ENCODE measurements at regions not wholly inside any gene's neighbourhood (a gene's known extent, or its start where the extent isn't known, plus 50 kb on each side); places are given as distances from the start of the nearest gene placed in this dataset.

DNA sequence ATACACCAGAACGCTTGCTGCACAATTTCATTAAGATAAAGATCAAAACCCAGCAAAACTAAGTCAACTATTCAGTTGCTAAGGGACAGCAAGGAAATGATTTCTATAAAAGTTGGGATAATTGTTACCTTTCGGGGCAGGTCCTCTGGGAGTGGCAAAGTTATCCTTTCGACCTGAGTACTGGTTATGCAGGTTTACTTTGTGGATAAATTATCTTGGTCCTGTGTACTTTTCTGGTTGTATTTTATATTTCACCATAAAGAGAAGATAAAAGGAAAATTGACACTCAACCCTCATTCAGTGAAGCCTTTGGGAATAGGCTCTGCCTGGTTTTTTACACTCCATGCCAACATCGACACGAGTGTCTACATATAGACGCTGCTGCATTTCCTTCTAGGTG is 146.5 kb downstream of the SYK start:
- no peak for DNase-seq

DNA sequence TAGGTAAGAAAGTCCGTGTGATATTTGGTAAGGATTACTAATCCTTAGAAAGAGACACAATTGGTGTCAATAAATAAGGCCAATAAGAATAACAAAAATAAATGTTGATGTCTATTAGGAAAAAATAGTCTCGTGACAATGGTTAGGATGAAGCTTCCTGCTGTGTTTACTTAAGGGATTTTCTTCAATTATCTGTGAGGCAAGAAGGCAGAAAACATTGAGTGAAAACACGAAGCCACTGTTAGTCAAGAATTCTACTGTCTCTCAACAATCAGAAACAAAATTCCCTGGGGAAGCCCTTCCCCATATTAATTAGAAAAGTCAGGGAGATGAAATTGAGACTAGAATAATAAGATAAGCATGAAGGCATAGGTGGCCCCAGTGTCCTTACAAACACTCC is 149.0 kb downstream of the SYK start:
- no peak for DNase-seq

DNA sequence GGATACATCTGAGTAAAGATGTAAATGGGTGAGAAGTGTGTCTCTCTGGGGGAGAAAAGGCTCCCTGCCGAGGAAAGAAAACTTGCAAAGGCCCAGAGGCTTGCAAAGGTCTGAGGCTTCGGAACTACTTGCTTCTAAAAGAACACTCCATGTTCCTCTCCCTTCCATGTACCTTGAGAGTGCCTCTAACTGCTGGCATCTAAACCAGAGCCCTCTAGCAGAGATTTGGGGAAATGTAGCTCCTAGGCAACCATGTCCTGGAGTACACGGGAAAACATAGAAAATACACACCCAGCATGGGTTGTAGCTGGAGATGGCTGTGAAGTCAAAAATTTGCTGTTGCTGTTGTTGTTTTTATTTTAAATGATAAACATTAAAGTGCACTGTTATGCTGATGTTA is 151.6 kb downstream of the SYK start:
- no peak for DNase-seq

DNA sequence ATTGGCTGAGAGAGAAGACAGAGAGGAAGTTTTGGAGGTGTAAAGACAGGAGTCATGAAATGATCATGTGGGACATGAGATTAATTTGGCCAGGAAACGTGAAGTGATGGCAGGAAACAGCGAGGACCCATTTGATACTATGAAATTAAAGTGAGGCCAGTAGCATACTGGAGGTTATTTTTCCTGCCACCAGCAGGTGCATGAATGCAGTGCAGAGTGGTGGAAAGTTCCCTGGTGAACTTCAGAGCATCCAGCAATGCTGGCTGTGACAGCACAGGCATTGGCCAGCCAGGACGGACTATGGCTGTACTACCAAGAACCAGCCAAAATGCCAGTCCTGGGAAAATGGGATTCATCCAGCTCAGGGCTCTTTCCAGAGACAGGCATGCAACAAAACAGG is 152.2 kb downstream of the SYK start:
- no peak for DNase-seq

DNA sequence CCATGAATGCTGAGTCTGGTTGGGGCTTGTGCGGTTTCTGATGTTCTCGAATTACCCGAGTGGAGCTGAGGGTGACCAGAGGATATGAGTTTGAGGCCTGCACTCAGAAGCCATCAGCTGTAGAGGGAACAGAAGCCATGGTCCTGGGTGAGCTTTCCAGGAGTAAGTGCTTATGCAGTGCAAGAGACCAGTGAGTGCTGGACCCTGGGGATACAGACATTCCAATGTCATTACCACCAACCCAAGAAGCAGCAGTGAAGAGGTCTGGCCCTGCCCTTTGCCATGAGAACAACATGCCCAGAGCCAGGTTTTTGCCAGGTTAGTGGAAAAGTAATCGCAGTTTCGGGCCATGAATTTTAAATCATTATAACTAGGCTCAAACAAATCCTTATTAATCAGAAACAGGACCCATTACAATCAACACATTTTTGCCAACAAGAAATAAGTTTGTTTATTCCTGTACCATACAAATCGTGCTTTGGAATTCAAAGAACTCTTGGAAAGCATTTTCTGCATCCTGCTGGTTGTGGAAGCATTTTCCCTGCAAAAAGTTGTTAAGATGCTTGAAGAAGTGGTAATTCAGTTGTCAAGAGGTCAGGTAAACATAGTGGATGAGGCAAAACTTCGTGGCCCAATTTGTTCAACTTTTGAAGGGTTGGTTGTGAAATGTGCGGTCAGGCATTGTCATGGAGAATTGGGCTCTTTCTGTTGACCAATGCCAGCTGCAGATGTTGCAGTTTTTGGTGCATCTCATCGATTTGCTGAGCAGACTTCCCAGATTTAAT is 154.6 kb downstream of the SYK start:
- no peak for DNase-seq

DNA sequence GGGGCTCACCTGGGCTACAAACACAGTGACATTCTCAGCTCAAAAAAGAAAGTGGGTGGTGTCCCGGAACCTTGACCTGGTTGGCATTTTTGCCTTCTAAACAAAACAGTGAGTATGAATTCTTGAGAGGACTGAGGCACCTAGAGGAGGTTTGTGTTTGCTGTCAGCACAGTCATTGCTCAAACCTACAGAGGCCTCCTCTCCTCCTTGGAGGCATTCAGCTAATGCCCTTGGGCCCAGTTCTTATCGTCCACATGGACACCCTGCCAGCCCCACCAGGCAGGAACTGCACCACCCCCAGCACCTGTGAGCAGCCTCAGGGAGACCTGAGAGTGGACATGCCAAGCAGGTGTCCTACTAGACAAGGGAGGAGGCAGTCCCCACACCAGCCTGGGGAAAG is 156.7 kb downstream of the SYK start:
- DNase-seq: no peak

DNA sequence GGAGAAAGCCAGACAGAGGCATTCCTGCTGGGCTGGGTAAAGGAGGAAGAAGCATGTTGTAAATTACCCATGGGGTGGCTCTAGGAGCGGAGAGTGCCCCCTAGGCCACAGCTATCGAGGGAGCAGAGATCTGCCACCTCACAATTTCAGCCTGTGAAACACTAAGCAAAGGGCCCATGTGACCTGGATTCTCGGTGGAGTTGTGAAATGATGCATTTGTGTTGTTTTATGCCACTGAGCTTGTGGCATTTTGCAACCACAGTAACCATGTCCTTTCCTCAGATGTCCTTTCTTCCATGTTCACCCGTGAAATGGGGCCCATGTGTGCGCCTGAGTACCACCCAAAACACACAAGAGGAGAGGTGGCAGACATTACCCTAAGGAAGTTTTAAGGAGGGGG is 159.3 kb downstream of the SYK start:
- no peak for DNase-seq

DNA sequence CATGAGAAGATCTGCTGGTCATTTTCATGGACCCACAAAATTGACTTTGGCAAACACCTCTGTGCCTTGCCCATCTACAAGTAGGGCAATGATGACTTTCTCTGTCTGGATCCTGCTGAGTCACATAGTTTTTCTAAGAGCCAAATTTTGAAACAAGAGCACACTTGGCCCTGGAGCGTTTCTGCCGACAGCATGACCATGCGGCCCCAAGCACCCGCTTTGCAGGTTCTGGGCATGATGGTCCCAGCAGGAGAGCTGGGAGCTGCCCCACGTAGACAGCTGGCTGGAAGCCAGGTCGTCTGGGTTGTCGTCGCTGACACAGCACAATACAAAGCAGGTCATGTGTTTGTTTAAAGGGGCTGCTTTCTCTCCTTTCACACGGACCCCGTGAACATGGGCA is 159.8 kb downstream of the SYK start:
- no peak for DNase-seq

DNA sequence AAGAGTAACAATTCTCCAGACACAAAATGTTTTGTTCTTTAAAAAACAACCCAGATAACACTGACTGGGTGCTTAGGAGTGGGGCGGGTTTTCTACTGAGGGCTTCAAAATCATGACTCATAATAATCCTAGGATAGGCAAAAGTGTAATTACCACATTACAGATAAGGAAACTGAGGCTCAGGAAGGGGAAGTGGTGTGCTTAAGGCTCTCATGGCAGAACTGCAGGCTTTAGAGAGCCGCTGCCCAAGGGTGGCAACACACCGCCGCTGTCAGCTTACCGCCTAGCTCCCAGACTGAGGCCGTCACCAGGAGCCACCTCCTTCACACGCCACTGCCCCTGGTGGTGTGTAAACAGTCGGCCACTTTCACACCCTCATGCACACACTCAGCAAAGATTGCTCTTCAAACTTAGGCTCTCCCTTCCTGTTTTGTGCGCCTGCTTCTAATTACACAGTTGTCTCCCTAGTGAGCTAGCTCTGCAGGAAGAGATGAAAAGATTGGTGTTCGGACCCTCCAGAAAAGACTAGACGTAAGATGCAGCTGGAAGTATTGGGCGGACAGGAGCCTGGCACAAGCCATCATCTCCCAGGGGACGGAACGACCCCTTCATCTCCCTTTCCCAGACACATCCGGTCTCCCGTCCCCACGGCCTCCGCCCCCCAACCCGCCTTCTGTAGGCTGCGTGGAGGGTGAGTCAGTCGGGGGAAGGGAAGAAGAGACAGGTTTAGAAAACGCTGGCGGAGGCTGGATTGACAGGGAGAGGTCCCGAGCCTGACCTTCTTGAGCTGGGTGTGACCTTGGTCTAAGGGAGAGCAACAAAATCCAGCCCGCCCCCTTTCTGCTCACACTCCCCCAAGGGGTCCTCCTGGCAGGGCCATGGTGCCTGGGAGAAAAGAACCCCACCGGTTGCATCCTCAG is 162.7 kb downstream of the SYK start:
- DNase-seq: peak; percentile 56

DNA sequence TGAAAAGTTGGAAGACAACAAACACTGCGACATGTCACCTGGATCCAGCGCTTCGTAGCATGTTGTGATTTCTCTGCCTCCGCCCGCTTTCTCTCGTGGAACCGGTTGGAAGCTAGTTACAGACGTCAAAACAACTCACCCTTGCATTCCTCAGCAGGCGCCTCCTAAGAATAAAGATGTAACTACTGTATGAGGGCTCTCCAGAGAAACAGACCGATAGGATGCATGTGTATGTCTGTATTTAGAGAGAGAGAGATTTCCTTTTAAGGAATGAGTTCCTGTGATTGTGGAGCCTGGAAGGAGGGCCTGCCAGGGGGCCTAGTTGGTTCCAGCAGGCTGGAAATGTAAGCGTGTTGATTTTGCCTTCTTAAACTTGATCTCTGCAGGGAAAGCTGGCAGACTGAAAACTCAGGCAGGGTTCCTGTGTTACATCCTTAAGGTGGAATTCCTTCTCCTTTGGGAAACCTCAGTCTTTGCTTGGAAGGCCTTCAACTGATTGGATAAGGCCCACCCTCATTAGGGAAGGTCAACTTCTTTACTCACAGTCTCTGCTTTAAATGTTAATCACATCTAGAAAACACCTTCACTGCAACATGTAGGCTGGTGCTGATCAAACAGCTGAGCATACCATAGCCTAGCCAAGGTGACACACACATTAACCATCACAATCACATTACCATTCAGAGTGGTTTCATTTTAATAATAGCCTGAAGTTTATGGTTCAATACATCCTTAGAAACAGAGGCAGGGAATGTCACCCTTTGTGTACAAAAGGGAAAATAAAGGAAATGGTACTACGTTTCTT is 163.8 kb downstream of the SYK start:
- DNase-seq: no peak

DNA sequence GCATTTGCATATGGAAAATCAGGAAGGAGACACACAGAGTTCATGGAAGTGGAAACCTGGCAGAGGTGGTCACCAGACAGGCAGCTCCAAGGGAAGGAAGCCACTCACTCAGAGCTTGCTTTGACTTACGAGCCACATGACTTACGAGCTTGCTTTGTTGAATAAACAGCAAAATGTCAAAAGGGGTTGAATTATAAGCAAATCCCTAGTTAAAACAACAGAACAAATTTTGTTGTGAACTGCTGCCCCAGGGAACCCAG is 164.3 kb downstream of the SYK start:
- no peak for DNase-seq

DNA sequence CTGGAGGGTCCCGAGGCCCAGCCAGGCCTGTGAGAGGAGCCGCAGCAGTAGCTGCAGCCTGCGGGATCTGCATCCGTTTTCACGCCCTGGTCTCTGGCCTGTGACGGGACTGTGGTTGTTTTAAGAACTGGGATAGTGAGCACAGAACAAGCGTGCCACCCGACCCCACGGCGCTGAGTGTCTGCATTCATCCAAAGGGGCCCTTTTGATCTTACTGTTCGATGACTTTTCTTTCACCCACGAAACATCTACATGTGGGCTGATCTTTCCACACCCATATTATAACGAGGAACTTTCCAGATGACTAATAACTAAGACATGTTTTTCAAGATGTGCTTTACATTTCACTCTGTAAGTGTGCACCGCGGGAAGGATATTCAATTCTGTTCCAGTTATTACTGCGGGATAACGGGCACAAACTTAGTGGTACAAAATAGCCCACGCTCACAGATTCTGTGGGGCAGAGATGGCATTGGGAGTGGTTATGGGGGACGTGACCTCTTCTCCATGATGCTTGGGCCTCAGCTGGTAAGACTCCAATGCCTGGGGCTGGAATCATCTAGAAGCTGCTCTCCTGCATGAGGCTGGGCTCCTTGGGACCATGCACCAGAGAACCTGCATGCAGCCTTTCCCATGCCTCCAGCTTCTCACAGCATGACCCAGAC is 165.0 kb downstream of the SYK start:
- peak; percentile 49 for DNase-seq

DNA sequence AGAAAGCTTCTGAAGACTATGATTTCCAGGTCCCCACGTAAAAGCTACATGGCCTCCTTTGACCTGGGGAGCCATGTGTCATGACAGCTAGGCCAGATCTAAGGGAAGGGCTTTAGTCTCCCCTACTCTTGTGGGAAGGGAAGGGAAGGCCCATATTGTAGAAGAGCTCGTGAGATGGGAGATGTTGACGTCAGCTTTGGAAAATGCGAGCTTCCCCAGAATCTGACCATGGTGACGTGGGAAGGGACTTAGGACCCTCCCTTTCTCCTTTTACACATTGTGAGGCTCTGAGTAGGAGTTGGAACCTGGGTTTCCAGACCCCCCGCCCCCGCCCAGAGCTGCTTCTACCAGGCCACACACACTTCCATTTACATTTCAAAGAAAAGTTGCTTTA is 165.5 kb downstream of the SYK start:
- DNase-seq: no peak

DNA sequence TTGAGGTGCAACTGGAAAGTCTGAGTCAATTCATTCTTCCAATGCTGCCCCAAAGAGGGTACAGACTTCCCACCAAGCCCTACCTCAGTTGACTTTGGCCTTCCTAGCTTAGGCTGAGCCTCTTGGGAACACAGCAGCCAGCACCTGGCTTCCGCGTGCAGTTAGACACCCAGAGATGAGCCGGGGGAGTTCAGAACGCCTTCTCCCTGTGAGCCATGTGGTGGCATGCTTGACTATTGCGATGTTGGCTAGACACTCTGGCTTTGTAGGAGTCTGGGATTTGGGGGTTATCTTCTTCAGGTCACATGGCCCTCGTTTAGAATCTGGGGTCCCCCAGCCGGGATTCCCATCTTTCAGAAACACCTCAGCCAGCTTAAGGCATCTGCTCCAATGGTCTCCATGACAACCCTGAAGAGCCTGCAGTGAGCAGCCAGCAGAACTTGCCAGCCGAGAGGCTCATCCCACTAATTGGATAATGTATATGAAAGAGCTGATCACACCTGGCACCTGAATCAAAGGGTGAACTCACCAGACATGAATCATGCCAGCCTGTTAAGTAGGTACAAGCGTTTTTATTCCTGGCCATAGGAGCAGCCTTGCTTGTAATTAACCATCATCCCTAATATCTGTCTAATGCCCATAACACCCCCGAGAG is 167.5 kb downstream of the SYK start:
- DNase-seq: no peak

DNA sequence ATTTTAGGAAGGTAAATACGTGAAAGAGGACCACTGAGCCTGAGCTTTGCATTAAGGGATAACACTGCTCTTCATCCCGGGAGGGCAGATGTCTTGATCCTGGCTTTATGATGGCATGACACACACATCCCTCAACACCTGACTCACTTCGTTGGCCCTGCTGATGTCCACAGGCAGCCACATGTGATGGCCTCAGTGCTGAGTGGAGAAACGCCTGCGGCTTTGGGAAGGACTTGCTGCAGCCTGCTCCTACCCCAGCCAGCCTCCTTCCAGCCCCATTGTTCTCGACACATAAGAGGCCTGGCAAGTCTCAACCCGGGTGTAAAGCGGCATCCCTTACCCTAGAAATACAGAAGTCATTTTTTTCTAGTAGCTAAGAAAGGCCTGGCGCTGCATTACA is 169.0 kb downstream of the SYK start:
- DNase-seq: no peak

DNA sequence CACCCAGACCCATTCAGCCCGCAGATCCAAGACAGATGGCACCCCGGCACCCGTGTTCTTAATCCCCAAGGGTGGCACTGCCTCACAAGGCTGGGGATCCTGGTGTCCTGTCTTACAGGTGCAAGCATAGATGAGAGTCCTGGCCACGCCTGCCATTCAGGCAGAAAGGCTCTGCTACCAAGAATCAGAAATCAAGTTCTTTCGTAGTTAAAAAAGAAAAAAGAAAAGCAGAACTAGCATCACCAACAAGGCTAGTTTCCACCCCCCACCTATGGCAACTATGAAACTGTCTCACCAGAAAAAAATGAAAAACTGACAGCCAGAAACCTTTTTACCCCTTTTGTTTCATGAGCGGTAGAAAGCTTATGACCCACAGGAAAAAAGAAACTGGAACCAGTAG is 170.4 kb downstream of the SYK start:
- no peak for DNase-seq

DNA sequence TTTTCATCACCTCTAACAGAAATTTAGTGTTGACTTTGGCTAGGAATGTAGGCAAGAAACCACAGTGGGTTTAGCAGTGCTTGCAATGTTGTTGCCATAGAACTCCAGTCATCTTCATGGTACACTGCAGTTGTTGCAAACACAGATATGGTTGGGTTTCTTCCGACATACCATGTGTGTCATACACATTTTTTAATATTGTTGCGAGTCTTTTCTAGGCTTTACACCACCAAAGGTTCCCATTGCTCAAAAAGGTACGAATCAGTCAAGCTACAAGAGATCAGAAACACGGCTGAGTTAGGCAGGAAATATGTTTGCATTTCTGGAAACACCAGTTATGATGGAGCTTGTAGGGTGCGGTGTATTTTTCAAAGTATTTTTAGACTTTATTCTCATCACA is 172.4 kb downstream of the SYK start:
- no peak for DNase-seq

DNA sequence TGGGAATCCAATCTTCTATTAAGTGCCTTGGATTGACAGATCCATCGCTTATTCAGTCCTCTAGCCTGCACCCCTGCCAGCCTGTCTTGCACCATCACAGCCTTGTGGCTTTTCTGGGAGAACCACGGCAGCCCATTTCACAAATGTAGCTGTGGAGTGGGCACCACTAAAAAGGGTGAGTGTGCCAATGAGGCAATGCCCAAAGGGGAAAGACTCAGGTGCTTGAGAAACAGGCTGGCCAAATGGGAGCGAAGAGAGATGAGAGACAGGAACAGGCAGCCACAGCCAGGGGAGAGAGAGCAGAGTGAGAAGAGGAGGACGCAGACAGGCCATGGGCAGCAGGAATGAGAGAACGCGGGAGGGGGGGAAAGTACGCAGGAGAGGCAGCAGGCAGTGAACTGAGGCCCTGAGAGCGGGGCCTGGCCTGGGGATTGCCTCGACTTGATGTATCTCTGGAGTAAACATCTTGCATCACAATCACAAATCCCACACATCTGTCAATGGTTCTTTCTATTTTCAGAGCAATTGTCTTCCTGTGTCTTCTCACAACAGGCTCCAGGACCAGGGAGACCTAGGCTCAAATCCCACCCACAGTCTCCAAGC is 173.1 kb downstream of the SYK start:
- DNase-seq: no peak

DNA sequence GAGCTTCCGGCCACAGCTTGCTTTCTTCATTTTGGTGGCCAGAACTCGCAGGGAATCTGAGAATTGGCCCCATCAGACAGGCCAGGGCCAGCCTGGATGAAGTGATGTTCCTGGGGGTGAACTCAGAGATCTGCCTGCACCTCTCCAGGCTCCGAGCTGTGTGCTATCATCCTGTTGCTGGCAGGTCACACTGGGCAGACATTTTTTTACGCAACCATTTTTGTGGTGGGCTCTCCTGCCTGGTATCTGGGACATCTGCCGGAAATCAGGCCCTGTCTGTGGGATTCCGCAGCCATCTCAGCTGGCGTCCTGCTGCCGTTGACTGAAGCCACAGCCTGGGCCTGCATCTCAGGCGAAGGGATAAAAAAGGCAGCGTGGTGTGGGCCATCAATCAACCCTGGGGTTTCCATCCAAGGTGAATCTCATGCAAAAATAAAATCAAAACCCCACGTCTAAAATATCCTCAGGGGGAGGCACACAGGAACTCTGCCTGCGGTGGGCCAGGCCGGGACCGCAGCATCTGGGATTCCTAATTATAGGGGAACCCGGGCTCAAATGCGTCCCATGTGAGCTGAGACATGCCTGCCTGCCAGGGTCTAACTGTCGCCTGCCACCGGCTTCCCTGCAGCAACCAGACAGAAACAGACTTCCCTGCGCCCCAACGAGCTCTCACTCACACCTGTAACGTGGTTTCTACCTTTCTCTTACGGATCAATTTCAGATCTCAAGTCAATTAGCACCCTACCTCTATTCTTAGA is 174.3 kb downstream of the SYK start:
- DNase-seq: no peak

DNA sequence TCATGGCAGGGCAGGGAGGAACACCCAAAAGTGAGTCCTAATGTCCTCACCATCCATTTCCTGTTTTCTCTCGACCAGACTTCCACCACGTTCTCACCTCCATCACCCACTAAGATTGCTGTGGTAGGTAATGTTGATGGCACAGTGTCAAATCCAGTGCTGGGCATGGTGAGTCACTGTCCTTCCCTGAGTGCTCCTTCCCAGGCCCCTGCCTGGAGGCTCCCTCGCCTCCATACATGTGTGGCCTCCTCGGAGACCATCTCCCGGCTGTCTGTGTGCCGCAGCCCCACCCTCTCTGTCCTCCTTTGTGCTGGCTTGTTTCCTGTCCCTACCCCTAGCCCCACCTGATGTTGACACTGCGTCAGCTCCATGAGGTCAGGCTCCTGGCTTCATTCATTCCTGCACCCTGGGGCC is 177.5 kb downstream of the SYK start:
- DNase-seq: no peak

DNA sequence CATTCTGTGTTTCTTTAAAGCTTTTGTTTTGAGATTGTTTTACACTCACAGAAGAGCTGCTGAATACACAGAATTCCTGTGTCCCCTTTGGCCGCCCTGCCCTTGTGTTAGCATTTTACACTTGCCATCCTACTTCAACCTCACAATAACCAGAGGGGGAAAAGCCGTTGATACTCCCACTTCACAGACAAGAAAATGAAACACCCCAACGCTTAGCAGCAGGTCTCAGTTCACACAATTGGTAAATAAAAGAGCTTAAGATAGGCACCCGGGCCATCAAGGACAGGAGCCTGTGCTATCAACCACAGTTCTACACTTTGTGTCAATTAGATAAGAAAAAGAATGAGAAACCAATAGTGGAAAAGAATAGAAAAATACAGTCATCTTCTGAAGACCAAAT is 178.0 kb downstream of the SYK start:
- DNase-seq: no peak

All from activated CD4-positive, alpha-beta T cell treated with anti-CD3 and anti-CD28 coated beads, Interleukin-2, amount 50 U/mL, for 16 hours (primary cell).